H9 (cell line): ENCODE measurements at regions not wholly inside any gene's neighbourhood (a gene's known extent, or its start where the extent isn't known, plus 50 kb on each side); places are given as distances from the start of the nearest gene placed in this dataset.

ENCODE experiments used
- DNase-seq: peaks from one replicate; pipeline ENCODE4 v3.0.0-alpha.2; 2017
- H2AFZ ChIP-seq: one replicate; pipeline ENCODE4 v1.6.1; 2013; ENCODE audit warnings: mild to moderate bottlenecking, low read length, control low read depth, moderate library complexity
- H2AK5ac ChIP-seq: 2 replicates; pipeline ENCODE4 v1.6.1; 2013; ENCODE audit warnings: low read length, control low read depth, mixed read lengths; ENCODE audit not compliant: insufficient read length
- H2BK120ac ChIP-seq: one replicate; pipeline ENCODE4 v1.6.1; 2013; ENCODE audit warnings: low read depth, mild to moderate bottlenecking, low read length, control low read depth, inconsistent platforms; ENCODE audit not compliant: poor library complexity, severe bottlenecking
- H2BK12ac ChIP-seq: 2 replicates; pipeline ENCODE4 v1.6.1; 2013; ENCODE audit warnings: low read length, control low read depth, mixed read lengths, low read depth; ENCODE audit not compliant: insufficient read length
- H2BK15ac ChIP-seq: 2 replicates; pipeline ENCODE4 v1.6.1; 2013; ENCODE audit warnings: low read depth, low read length, control low read depth
- H2BK20ac ChIP-seq: one replicate; pipeline ENCODE4 v1.6.1; 2013; ENCODE audit warnings: low read depth, mild to moderate bottlenecking, low read length, control low read depth, inconsistent platforms; ENCODE audit not compliant: poor library complexity, severe bottlenecking
- H2BK5ac ChIP-seq: 2 replicates; pipeline ENCODE4 v1.6.1; 2013; ENCODE audit warnings: low read length, control low read depth, mixed read lengths; ENCODE audit not compliant: insufficient read length
- H3K14ac ChIP-seq: 2 replicates; pipeline ENCODE4 v1.6.1; 2013; ENCODE audit warnings: low read length, control low read depth; ENCODE audit not compliant: insufficient read depth
- H3K18ac ChIP-seq: 2 replicates; pipeline ENCODE4 v1.6.1; 2013; ENCODE audit warnings: low read depth, mild to moderate bottlenecking, mixed read lengths, low read length, control low read depth; ENCODE audit not compliant: insufficient read length
- H3K23ac ChIP-seq: 2 replicates; pipeline ENCODE4 v1.6.1; 2013; ENCODE audit warnings: low read length, control low read depth, mixed read lengths, low read depth; ENCODE audit not compliant: insufficient read length
- H3K23me2 ChIP-seq: 2 replicates; pipeline ENCODE4 v1.6.1; 2013; ENCODE audit warnings: low read depth, mild to moderate bottlenecking, mixed read lengths, low read length, control low read depth; ENCODE audit not compliant: insufficient read length, poor library complexity, severe bottlenecking
- H3K27ac ChIP-seq: 2 replicates; pipeline ENCODE4 v1.5.1; 2013; ENCODE audit warnings: low read length, control low read depth, mixed read lengths, low read depth; ENCODE audit not compliant: insufficient read length
- H3K27me3 ChIP-seq: 2 replicates; pipeline ENCODE4 v1.6.1; 2013; ENCODE audit warnings: low read length, control low read depth, inconsistent platforms; ENCODE audit not compliant: insufficient read depth
- H3K4ac ChIP-seq: 2 replicates; pipeline ENCODE4 v1.6.1; 2013; ENCODE audit warnings: low read depth, mild to moderate bottlenecking, control low read depth, inconsistent platforms, low read length, moderate library complexity
- H3K4me1 ChIP-seq: 2 replicates; pipeline ENCODE4 v1.6.1; 2013; ENCODE audit warnings: low read length, control low read depth, inconsistent platforms; ENCODE audit not compliant: insufficient read depth
- H3K4me2 ChIP-seq: 2 replicates; pipeline ENCODE4 v1.6.1; 2013; ENCODE audit warnings: low read length, control low read depth, mixed read lengths; ENCODE audit not compliant: insufficient read length, insufficient read depth
- H3K56ac ChIP-seq: 2 replicates; pipeline ENCODE4 v1.6.1; 2013; ENCODE audit warnings: low read depth, mild to moderate bottlenecking, mixed read lengths, low read length, control low read depth; ENCODE audit not compliant: insufficient read length
- H3K79me1 ChIP-seq: 2 replicates; pipeline ENCODE4 v1.6.1; 2013; ENCODE audit warnings: low read depth, mild to moderate bottlenecking, moderate library complexity, low read length, control low read depth, inconsistent platforms; ENCODE audit not compliant: insufficient read depth, poor library complexity, severe bottlenecking
- H3K79me2 ChIP-seq: 2 replicates; pipeline ENCODE4 v1.6.1; 2013; ENCODE audit warnings: low read length, control low read depth, inconsistent platforms; ENCODE audit not compliant: insufficient read depth
- H3K9ac ChIP-seq: 2 replicates; pipeline ENCODE4 v1.6.1; 2013; ENCODE audit warnings: low read length, control low read depth, mixed read lengths; ENCODE audit not compliant: insufficient read length; ENCODE audit errors: extremely low read depth
- H3K9me3 ChIP-seq: one replicate; pipeline ENCODE4 v1.6.1; 2013; ENCODE audit warnings: low read depth, low read length, inconsistent platforms; ENCODE audit not compliant: control insufficient read depth
- H3T11ph ChIP-seq: one replicate; pipeline ENCODE4 v1.6.1; 2013; ENCODE audit warnings: mild to moderate bottlenecking, low read length, control low read depth, inconsistent platforms
- H4K20me1 ChIP-seq: one replicate; pipeline ENCODE4 v1.6.1; 2013; ENCODE audit not compliant: control insufficient read depth, insufficient read length, insufficient read depth
- H4K5ac ChIP-seq: 2 replicates; pipeline ENCODE4 v1.6.1; 2013; ENCODE audit warnings: low read depth, mild to moderate bottlenecking, mixed read lengths, low read length, control low read depth; ENCODE audit not compliant: insufficient read length
- H4K8ac ChIP-seq: replicated peaks from 2 replicates; pipeline ENCODE4 v1.6.1; 2013; ENCODE audit warnings: low read length, control low read depth, mixed read lengths, low read depth; ENCODE audit not compliant: insufficient read length
- H4K91ac ChIP-seq: 2 replicates; pipeline ENCODE4 v1.6.1; 2013; ENCODE audit warnings: low read depth, mild to moderate bottlenecking, moderate library complexity, mixed read lengths, low read length, control low read depth; ENCODE audit not compliant: insufficient read length
- H3K27ac Mint-ChIP-seq, 3 experiments: 2 replicates in 2 of 3; 3 replicates in 1 of 3; pipeline ENCODE4 v1.8.0; 2020 to 2021; ENCODE audit warnings: mixed read lengths in 3 of 3, mild to moderate bottlenecking in 1 of 3, moderate library complexity in 1 of 3
- H3K27me3 Mint-ChIP-seq: 2 replicates; pipeline ENCODE4 v1.8.0; 2021; ENCODE audit warnings: low read depth, mild to moderate bottlenecking, moderate library complexity, mixed read lengths
- H3K36me3 Mint-ChIP-seq, 3 experiments: 2 replicates in 2 of 3; 3 replicates in 1 of 3; pipeline ENCODE4 v1.8.0; 2020 to 2021; ENCODE audit warnings: low read depth in 3 of 3, mixed read lengths in 3 of 3; ENCODE audit not compliant: insufficient read depth in 1 of 3
- H3K4me1 Mint-ChIP-seq, 2 experiments: 2 replicates each; pipeline ENCODE4 v1.8.0; 2020; ENCODE audit warnings: mixed read lengths in 2 of 2
- H3K4me3 Mint-ChIP-seq, 2 experiments: 2 replicates in 1 of 2; 3 replicates in 1 of 2; pipeline ENCODE4 v1.8.0; 2020 to 2021; ENCODE audit warnings: mild to moderate bottlenecking in 2 of 2, mixed read lengths in 2 of 2, moderate library complexity in 1 of 2
- H3K9me3 Mint-ChIP-seq, 2 experiments: 2 replicates in 1 of 2; 3 replicates in 1 of 2; pipeline ENCODE4 v1.8.0; 2020; ENCODE audit warnings: mild to moderate bottlenecking in 2 of 2, mixed read lengths in 2 of 2, moderate library complexity in 1 of 2
- WGBS: extraction: QIAGEN DNeasy Blood & Tissue Kit; methylation state at CpG from one replicate; pipeline ENCODE4 v1.1.7; 2013; ENCODE audit warnings: missing lambda C conversion rate, low lambda C conversion rate, mixed read lengths; ENCODE audit not compliant: insufficient read length; ENCODE audit errors: extremely low coverage; 5-methylcytosine and 5-hydroxymethylcytosine counted together
- TF ChIP-seq, protein P1 (sequence below): fragments of 200-600 bp; sonication (generic); conservative IDR thresholded peaks from 3 replicates; pipeline ENCODE4 v1.8.0; 2021; ENCODE audit warnings: antibody characterized with exemption, mild to moderate bottlenecking

GRCh38 chr1:81129776-81130175, 671.0 kb upstream of the ADGRL2 start:
- Histone ChIP-seq H2AK5ac (no peak overlapping the region), H3K9ac (no peak overlapping the region)

More at GRCh38 chr1:81129776-81130175, 671.0 kb upstream of the ADGRL2 start:
- whole genome bisulfite sequencing = 100% methylated on average over 1 of the region's 3 CpGs
- H2AFZ ChIP-seq = no peak overlapping the region
- no peaks in the 10 kb centered on the region for H3K79me1 ChIP-seq
- H2BK120ac ChIP-seq = no peak overlapping the region
- no peaks in the 10 kb centered on the region for H3K79me2 ChIP-seq
- H3K56ac ChIP-seq = no peak overlapping the region
- H2BK20ac ChIP-seq = no peak overlapping the region
- H3K27ac Mint-ChIP-seq = no peak overlapping the region; a peak in 1 of 7 replicates
- H3K4me2 ChIP-seq = no peak overlapping the region
- H3K4me1 ChIP-seq = no peaks in the 10 kb centered on the region
- no peaks in the 10 kb centered on the region for H3K9me3 Mint-ChIP-seq
- no peak overlapping the region for H3T11ph ChIP-seq
- H4K5ac ChIP-seq = no peak overlapping the region
- no peak overlapping the region for H2BK12ac ChIP-seq
- no peaks in the 10 kb centered on the region for H4K20me1 ChIP-seq
- H3K14ac ChIP-seq = no peak overlapping the region
- H4K8ac ChIP-seq = no peak overlapping the region
- no peaks in the 10 kb centered on the region for H3K27me3 ChIP-seq
- DNase-seq = no peak
- no peaks in the 10 kb centered on the region for H3K27me3 Mint-ChIP-seq
- no peak overlapping the region for H3K27ac ChIP-seq
- H3K36me3 Mint-ChIP-seq = peaks cover 0 to 2% (median 0%) of the 10 kb centered on the region in 3 experiments; a peak in 2 of 7 replicates
- no peak overlapping the region for H2BK15ac ChIP-seq
- H3K4me1 Mint-ChIP-seq = peaks cover 4 to 5% of the 10 kb centered on the region in 2 experiments; a peak in 3 of 4 replicates
- H3K4me3 Mint-ChIP-seq = no peak overlapping the region
- no peaks in the 10 kb centered on the region for H3K9me3 ChIP-seq
- H3K23ac ChIP-seq = no peak overlapping the region
- no peaks in the 10 kb centered on the region for H3K23me2 ChIP-seq
- H3K4ac ChIP-seq = no peak overlapping the region
- no peak overlapping the region for H3K18ac ChIP-seq
- no peak overlapping the region for H2BK5ac ChIP-seq
- TF ChIP-seq, protein P1, sequence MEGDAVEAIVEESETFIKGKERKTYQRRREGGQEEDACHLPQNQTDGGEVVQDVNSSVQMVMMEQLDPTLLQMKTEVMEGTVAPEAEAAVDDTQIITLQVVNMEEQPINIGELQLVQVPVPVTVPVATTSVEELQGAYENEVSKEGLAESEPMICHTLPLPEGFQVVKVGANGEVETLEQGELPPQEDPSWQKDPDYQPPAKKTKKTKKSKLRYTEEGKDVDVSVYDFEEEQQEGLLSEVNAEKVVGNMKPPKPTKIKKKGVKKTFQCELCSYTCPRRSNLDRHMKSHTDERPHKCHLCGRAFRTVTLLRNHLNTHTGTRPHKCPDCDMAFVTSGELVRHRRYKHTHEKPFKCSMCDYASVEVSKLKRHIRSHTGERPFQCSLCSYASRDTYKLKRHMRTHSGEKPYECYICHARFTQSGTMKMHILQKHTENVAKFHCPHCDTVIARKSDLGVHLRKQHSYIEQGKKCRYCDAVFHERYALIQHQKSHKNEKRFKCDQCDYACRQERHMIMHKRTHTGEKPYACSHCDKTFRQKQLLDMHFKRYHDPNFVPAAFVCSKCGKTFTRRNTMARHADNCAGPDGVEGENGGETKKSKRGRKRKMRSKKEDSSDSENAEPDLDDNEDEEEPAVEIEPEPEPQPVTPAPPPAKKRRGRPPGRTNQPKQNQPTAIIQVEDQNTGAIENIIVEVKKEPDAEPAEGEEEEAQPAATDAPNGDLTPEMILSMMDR = no peak
- H4K91ac ChIP-seq = no peak overlapping the region
